ENCODE measurements at regions not wholly inside any gene's neighbourhood (a gene's known extent, or its start where the extent isn't known, plus 50 kb on each side); places are given as distances from the start of the nearest gene placed in this dataset.

GRCh38 chr10:71159892-71160291 lies 52.5 kb upstream of the UNC5B start:
- no peak for DNase-seq

DNA sequence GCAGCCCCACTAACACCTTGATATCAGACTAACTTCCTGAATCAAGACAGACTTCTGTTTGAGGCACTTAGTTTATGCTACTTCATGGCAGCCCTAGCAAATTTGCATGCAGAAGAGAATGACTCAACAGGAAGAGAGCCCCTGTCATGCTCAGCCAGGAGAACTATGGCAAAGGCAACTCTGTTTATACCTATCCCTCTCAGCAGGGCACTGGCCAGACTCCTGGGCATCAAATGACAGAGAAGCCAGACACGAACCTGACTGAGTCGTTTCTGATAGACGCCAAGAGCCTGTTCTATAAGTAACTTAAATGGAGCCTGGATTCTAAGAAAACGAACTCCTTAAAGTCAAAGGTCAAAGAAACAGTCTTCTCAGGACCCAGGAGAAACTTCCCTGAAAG lies 50.9 kb upstream of the UNC5B start:
- no peak for DNase-seq

Measured in activated gamma-delta T cell treated with Interleukin-2 at 50 U/mL for 16 hours (primary cell).